ENCODE measurements at regions not wholly inside any gene's neighbourhood (a gene's known extent, or its start where the extent isn't known, plus 50 kb on each side); places are given as distances from the start of the nearest gene placed in this dataset.
A peak's percentile ranks its signal among the peaks of the same experiment; 100 is the strongest.
"Not testable (repeated sequence)": the region's sequence is repeated elsewhere in the genome, so short reads cannot be mapped to it uniquely, and the experiment has no call there.

DNA sequence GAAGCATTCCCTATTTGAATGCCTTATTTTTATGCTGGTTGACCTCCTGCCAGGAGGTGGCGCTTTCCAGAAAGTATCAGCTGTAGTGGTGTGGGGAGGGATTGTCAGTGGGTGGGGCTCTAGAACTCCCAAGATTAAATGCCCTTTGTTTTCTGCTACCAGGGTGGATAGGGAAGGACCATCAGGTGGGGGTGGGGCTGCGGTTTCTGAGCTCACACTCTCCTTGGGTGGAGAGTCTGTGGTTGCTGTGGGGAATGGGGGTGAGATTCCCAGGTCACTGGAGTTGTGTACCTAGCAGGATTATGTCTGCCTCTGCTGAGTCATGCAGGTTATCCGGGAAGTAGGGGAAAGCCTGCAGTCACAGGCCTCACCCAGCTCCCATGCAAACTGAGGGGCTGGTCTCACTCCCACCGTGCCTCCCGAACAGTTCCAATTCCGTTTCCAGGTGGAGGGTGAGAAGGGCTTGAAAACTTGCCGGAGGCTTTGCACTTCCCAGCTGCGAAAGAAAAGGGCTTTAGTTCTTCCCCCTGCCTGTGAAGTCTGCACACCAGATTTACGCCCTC is 68.3 kb downstream of the ALG10B start:
- no peak for DNase-seq

GRCh38 chr12:38385486-38385885 is 68.9 kb downstream of the ALG10B start:
- no peak for DNase-seq

DNA sequence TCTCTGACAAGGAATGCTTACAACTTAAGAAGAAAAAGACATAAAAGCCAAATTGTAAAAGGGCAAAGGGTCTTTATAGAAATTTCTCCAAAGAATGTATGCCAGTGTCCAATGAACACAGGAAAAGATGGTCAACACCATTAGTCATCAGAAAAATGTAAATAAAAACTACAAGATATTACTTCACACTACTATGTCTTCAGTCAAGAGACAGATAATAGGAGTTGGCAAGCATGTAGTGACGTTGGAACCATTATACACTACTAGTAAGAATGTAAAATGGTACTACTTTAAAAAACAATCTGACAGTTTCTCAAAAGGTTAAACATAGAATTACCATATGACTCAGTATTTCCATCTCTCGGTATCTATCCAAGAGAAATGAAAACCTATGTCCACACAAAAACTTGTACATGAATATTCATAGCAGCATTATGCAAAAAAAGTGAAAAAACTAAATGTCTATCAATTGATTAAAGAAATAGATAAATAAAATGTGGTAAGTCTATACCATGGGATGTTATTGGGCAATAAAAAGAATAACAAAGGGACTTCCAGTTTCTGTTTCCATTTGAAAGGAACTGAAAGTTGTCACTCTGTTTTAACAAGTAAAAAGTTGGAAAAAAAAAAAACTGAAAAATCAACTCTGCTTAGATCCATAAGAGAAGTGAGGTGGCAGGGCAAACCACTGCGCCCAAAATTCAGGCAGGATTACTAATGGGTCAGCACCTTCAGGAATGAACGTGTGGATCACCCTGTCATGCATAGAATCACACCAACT is 69.8 kb downstream of the ALG10B start:
- DNase-seq = no peak

- DNase-seq = no peak
These were observed 73.0 kb downstream of the ALG10B start for GRCh38 chr12:38389614-38390013.

DNA sequence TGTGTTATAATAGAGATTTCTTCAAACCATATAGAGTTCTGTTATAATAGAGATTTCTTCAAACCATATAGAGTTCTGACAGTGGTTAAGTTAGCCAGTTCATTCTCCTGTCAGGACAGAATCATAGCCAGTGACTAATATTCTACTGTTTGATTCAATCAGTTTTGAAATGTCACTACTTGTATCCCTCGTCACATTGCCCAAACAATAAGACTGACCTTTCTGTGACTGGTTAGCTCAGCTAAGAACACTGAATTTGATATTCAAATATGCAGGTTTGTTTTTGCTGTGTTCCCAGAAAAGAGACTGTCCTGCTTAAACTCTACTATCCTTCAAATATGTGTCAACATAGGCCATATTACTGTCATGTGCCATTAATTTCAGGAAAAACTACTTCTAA is 74.4 kb downstream of the ALG10B start:
- DNase-seq = no peak

DNA sequence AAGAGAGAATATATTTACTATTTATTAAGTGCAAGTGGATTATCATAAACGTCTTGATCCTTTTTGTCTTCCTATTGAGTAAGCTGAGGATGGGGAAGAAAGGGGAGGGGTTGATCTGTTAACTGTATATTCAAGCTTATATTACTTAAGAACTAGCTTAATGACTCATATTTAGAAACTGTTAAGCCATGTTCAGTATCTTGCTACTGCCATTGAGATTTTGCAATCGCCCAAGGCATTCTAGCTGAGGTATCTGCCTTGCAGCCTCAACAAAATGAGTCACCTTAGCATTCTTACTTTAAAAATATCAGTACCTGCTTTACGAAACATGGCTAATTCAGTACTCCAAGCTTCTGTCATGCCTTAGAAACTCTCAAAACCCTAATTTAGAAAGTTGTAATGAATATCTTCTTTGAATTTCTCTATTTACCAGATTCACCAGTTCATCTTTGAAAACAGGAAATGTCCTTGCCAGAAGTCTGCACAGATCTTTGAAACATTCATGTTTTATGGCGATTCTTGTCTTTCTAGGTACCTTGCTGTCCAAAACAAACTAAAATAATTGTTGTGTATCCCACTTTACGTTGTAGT is 76.1 kb downstream of the ALG10B start:
- peak; percentile 36 for DNase-seq

DNA sequence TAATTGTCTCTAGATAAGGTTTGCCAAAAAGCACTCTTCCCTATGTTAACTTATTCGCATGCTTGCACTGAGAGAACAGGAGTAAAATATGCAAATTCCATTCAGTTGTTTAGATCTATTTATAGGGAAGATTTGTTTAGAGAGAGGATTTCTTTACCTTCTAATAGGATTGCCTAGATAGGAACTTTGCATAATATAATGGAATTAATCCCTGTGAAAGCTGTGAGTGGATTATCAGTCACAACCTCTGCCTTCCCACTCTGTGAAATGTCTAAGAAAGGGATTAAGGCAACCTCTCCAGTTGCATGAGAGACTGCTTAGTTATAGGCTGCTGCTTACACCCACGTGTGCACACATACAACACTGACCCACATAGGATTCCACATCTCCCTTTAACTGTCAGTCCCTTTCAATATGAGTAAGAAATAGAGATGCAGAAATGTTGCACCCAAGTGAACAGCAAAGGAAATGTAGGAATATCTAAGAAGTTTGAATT is 83.2 kb downstream of the ALG10B start:
- DNase-seq = no peak

GRCh38 chr12:38402811-38403210 is 86.2 kb downstream of the ALG10B start:
- DNase-seq = no peak

DNA sequence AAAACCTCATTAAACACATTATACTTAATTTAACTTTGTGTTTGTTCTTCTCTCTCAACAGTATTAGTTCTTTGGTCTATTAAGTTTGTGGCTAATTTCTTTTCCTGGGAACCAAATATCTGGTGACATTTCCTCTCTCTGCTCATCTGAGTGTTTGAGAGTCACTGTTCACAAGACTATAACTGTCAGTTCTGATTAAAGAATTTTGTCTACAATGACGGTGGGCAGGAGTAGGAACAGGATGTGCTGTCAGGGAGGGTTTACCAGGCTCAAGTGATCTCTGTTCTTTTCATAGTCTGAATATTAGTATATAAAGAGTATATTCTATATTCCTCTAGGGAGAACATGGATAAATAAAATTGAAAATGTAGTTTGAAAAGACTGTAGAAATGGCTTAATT is 92.9 kb downstream of the ALG10B start:
- no peak for DNase-seq

- DNase-seq = no peak
These were observed 94.9 kb downstream of the ALG10B start for GRCh38 chr12:38411426-38411825.

DNA sequence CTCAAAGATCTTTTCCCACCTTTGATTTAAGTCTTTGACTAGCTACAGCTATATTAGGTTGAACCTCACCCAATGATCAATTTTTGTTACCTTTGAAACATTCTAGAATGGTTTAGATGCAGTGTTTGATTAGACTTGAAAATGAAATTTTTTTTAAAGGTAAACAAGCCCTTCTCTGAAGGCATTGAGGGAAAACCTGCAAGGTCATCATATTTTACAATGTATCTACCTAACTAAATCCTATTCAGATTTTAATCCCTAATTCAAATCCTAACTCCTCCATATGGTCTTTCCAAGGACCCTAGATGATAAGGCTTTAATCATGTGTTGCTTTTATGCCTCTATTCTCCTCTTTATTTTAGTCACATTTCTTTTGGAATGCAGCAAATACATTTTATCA is 95.4 kb downstream of the ALG10B start:
- no peak for DNase-seq

- no peak for DNase-seq
These were observed 100.5 kb downstream of the ALG10B start for GRCh38 chr12:38417101-38417500.

- DNase-seq = no peak
These were observed 107.9 kb downstream of the ALG10B start for GRCh38 chr12:38424436-38424835.

DNA sequence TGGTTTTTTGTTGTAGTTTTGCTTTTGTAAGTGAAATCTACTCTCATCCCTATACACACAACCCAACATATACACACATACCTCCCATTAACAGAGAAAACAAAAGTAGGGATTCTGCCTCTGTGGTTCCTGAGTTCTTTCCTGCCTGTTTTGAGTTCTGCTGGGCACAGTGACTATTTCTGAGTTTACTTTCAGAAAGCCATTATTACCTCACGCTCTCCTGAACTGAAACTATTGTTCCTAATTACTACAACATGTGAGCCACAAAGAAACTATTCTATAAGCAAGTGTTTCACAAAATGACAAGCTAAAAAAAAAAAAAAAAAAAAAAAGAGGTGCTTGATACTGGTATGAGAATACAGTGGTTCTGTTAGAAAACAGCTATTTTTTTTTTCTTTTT is 110.9 kb downstream of the ALG10B start:
- no peak for DNase-seq

DNA sequence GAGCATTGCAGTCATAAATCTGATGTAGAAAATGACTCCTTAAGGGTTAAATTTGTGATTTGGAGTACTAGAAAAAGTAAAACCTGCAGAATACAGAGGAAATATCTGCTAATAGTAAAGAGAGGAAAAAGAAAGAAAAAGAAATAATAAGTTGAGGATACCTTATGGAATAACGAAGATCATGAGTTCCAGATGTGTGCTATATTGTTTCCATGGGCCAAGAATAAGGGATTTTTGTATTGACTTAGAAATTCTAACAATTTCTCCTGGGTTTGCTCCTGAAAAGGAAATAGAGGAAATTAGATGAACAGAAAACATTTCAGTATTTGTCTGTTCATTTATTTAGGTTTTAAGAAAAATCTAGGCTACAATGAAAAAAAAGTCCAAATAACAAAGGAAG is 115.3 kb downstream of the ALG10B start:
- DNase-seq = no peak

DNA sequence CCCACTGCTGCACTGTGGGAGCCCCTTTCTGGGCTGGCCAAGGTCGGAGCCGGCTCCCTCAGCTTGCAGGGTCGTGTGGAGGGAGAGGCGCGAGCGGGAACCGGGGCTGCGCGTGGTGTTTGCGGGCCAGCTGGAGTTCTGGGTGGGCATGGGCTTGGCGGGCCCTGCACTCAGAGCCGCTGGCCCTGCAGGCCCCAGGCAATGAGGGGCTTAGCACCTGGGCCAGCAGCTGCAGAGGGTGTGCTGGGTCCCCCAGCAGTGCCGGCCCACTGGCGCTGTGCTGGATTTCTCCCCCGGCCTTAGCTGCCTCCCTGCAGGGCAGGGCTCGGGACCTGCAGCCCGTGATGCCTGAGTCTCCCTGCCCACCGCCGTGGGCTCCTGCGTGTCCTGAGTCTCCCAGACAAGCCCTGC is 125.3 kb downstream of the ALG10B start:
- not testable (repeated sequence) for DNase-seq

DNA sequence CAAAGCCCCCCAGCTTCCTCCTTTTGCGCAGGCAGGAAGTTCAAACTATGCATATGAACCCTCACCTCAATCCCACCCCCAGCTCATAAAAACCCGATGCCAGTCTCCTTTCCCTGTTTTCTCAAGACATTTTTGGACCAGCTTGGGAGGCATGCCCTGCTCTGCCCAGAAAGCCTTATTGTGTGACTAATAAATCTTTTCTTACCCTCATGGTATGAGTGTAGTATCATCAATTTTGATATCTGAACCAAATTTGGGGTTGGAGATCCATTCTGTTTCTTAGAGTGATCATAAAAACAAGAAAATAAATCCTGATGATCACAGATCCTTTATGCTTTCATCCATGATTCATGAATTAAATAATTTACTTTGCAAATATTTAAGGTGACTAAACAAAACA is 128.5 kb downstream of the ALG10B start:
- DNase-seq = no peak

- no peak for DNase-seq
These were observed 132.4 kb downstream of the ALG10B start for GRCh38 chr12:38448991-38449390.

GRCh38 chr12:38456537-38457120 is 140.1 kb downstream of the ALG10B start:
- no peak for DNase-seq

GRCh38 chr12:38465020-38465419 is 148.4 kb downstream of the ALG10B start:
- DNase-seq = no peak

- no peak for DNase-seq
These were observed 153.1 kb downstream of the ALG10B start for GRCh38 chr12:38469715-38470114.

DNA sequence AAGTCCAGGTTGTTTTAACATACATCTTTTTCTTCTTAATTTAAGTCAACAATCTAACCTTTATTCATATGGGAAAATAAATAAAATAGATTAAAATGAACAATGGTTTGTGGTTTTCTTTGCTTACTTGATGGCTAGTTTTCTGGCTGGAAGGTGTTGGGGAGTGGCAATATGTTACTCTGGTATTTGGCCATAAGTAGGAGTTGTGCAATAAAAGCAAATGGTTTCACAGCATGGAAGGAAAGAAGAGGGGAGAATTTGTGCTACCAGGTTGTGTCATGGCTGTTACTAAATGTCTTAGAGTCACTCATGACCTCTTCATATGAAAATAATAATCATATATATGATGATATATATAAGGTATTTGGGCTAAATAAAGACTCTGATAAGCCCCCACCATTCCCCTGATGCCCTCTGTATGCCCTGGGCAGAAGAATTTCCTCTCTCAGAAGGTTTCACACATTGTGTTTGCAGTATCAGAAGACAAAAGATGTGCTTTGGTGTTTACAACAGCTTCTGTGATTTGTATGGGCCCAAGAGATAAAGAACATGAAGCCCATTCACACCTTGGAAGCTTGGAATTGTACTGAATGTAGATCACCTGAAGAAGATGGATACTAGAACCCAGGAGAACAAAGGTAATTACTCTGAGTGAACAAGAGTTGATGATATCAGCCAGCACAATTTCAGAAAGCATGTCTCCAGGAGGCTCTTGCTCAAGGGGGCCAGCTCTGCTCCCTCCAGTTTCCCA is 160.9 kb downstream of the ALG10B start:
- DNase-seq = no peak

- no peak for DNase-seq
These were observed 164.0 kb downstream of the ALG10B start for GRCh38 chr12:38480594-38480993.

Measured in CD4-positive, alpha-beta T cell treated with Interleukin-15 for 1 hour (primary cell).